ENCODE measurements at regions not wholly inside any gene's neighbourhood (a gene's known extent, or its start where the extent isn't known, plus 50 kb on each side); places are given as distances from the start of the nearest gene placed in this dataset.
A peak's percentile ranks its signal among the peaks of the same experiment; 100 is the strongest.

- TF ChIP-seq EZH2phosphoT487 (IDR thresholded peaks at IDR 0.05; ENCODE audit: unreplicated experiment): no peak
- no peak for TF ChIP-seq ZNF331 (CRISPR knock-in tag; IDR thresholded peaks at IDR 0.05; ENCODE audit: low read depth)
- peak; percentile 44 to 45 for TF ChIP-seq CTCF (conservative IDR thresholded peaks at IDR 0.05; ENCODE audit: low read depth in 2 of 2)
- no peak for TF ChIP-seq JUNB (IDR thresholded peaks at IDR 0.05; ENCODE audit: unreplicated experiment)
- H3K27me3 ChIP-seq (ENCODE audit: insufficient read depth): no peaks in the 10 kb centered on the region
- peak overlapping the region; percentile 87 for H2AFZ ChIP-seq
- no peak overlapping the region for H3K4me3 Mint-ChIP-seq
- H3K4me1 ChIP-seq (ENCODE audit: insufficient read depth): peaks cover 7% of the 10 kb centered on the region; the same call in 1 of the 2 replicates
- H3K27ac Mint-ChIP-seq: 0 out of 2 replicates have a peak overlapping the region, but pooled peaks have one; percentile 1
- H3K27ac ChIP-seq (ENCODE audit: low read depth): no peak overlapping the region
- peaks cover 3% of the 10 kb centered on the region for H3K27me3 Mint-ChIP-seq (ENCODE audit: insufficient read depth, low read depth, poor library complexity)
- H3K4me1 Mint-ChIP-seq: peaks cover 18% of the 10 kb centered on the region; the same call in 2 of the 3 replicates
- H4K20me1 ChIP-seq (replicated peaks; ENCODE audit: insufficient read depth): no peaks in the 10 kb centered on the region
- no peaks in the 10 kb centered on the region for H3K36me3 Mint-ChIP-seq (ENCODE audit: low read depth)
- no peak overlapping the region for H3K4me3 ChIP-seq
- H3K79me2 ChIP-seq (replicated peaks; ENCODE audit: insufficient read depth): no peaks in the 10 kb centered on the region
- DNase-seq (ENCODE audit: low spot score) (peak; percentile 51), ATAC-seq (peak; percentile 98)
- no peaks in the 10 kb centered on the region for H3F3A ChIP-seq (replicated peaks; ENCODE audit: low read depth)
- no peaks in the 10 kb centered on the region for H3K36me3 ChIP-seq (ENCODE audit: insufficient read depth)
- H3K9me2 ChIP-seq (ENCODE audit: insufficient read depth): peaks cover 2% of the 10 kb centered on the region; the same call in 1 of the 2 replicates
- H3K4me2 ChIP-seq: no peak overlapping the region
- H3K9me3 Mint-ChIP-seq: no peaks in the 10 kb centered on the region; the same call in 2 of the 3 replicates
Observed at GRCh38 chr2:52428224-52428623, 1339.4 kb upstream of the CHAC2 start.

GRCh38 chr2:52423655-52424054 is 1343.9 kb upstream of the CHAC2 start:
- Histone ChIP-seq H4K20me1 (replicated peaks; ENCODE audit: insufficient read depth) (no peaks in the 10 kb centered on the region), H2AFZ (no peak overlapping the region), H3K9me2 (ENCODE audit: insufficient read depth) (no peaks in the 10 kb centered on the region), H3K27ac (ENCODE audit: low read depth) (no peak overlapping the region), H3F3A (replicated peaks; ENCODE audit: low read depth) (no peaks in the 10 kb centered on the region), H3K27me3 (ENCODE audit: insufficient read depth) (no peaks in the 10 kb centered on the region), H3K79me2 (replicated peaks; ENCODE audit: insufficient read depth) (no peaks in the 10 kb centered on the region), H3K4me3 (no peak overlapping the region), H3K4me2 (peak overlapping the region; percentile 14; the same call in 1 of the 2 replicates), H3K4me1 (ENCODE audit: insufficient read depth) (peaks cover 7% of the 10 kb centered on the region; the same call in 1 of the 2 replicates), H3K36me3 (ENCODE audit: insufficient read depth) (peaks cover 6% of the 10 kb centered on the region; the same call in 1 of the 2 replicates)
- H3K4me3 Mint-ChIP-seq: no peak overlapping the region
- H3K27me3 Mint-ChIP-seq (ENCODE audit: insufficient read depth, low read depth, poor library complexity): peaks cover 2% of the 10 kb centered on the region
- peak; percentile 16 for DNase-seq (ENCODE audit: low spot score)
- no peak overlapping the region for H3K27ac Mint-ChIP-seq
- H3K9me3 Mint-ChIP-seq: peaks cover 38% of the 10 kb centered on the region
- H3K36me3 Mint-ChIP-seq (ENCODE audit: low read depth): peaks cover 29% of the 10 kb centered on the region
- ATAC-seq: no peak
- H3K4me1 Mint-ChIP-seq: peaks cover 18% of the 10 kb centered on the region; the same call in 2 of the 3 replicates
- TF ChIP-seq ZNF462 (CRISPR knock-in tag; IDR thresholded peaks at IDR 0.05): no peak
- no peak for TF ChIP-seq ZNF114 (CRISPR knock-in tag; IDR thresholded peaks at IDR 0.05)
- no peak for TF ChIP-seq REST (IDR thresholded peaks at IDR 0.05; ENCODE audit: unreplicated experiment)
- TF ChIP-seq ETS1 (IDR thresholded peaks at IDR 0.05): no peak
- TF ChIP-seq JUNB (IDR thresholded peaks at IDR 0.05; ENCODE audit: unreplicated experiment): no peak
- no peak for TF ChIP-seq ZNF331 (CRISPR knock-in tag; IDR thresholded peaks at IDR 0.05; ENCODE audit: low read depth)

Data from GM23338 (cell line).